ENCODE measurements at regions not wholly inside any gene's neighbourhood (a gene's known extent, or its start where the extent isn't known, plus 50 kb on each side); places are given as distances from the start of the nearest gene placed in this dataset.

DNA sequence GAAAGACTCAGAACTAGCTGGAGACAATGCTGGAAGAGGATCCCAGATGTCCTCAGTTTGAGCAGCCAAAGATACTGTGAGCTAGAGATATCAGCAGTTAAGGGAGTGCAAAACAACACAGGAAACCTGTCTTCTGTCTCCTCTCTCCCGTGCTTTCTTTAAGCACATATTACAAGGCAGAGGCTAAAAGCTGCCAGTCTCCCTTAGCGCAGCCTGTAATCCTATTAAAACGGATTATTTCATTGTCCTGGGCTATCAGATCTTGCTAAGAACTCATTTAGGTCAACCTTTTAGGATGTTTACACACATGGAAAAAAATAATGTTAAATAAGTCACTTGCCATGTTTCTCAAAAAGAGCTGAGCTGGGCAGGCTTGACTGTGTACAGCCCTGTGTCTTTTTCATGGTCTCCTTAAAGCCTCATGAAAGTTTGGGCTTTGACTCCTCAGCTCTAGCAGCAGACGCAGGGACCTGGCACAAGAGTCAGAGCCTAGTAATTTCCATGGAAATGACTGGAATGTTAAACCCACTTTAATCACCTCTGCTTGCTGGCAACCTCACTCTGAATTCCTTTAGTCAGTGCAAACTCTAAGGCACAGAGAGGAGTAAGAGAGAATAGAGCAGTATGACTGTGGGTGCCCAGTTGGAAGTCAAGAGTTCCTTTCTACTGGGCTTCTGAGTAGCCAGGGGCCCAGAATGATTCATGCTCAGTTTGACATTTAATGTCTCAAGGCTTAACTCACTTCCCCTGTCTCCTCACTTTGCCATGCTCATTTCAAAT lies 491.9 kb downstream of the NTRK3 start (continued):
- TF ChIP-seq DZIP1 (CRISPR knock-in tag; IDR thresholded peaks at IDR 0.05), result no peak

- H3K4me2 ChIP-seq (ENCODE audit: low read depth, low read length), result no peak overlapping the region
- FAIRE-seq (no peak), ATAC-seq (no peak), DNase-seq (ENCODE audit: low spot score) (no peak)
- POLR2A ChIA-PET, result no interaction called here
- WGBS (ENCODE audit: low lambda C conversion rate), result 27% methylated on average over 9 of the region's 9 CpGs
- H3K36me3 ChIP-seq (replicated peaks in 1 of 2; ENCODE audit: control insufficient read depth in 1 of 2, insufficient read depth in 2 of 2, low read length in 2 of 2), result no peaks in the 10 kb centered on the region
- no peaks in the 10 kb centered on the region for H3K4me1 ChIP-seq (ENCODE audit: insufficient read depth, low read length)
- H3K4me3 ChIP-seq (replicated peaks in 1 of 3; ENCODE audit: insufficient read depth in 1 of 3, low read depth in 2 of 3, low read length in 3 of 3), result no peak overlapping the region
- no peak overlapping the region for H2AFZ ChIP-seq (ENCODE audit: low read length)
- CTCF ChIA-PET (ENCODE audit: low intra/inter-chr PET ratio, low total read pairs), result no interaction called here
- no TSS peak for BruUV-seq (replicated peaks)
- in situ Hi-C loops (cut with HindIII; ENCODE audit: extremely low pct_ligation_motif_present, low pct_unique_long_range_greater_than_20kb), result no loop called here
- H3K9ac ChIP-seq (ENCODE audit: insufficient read depth, low read depth, low read length), result no peak overlapping the region
- H3K27ac ChIP-seq (ENCODE audit: extremely low read length, insufficient read depth, low read length), result no peak overlapping the region
- H3K79me2 ChIP-seq (ENCODE audit: insufficient read depth, low read length), result no peaks in the 10 kb centered on the region
- H4K20me1 ChIP-seq (ENCODE audit: insufficient read depth, low read length), result no peaks in the 10 kb centered on the region
- H3K27me3 ChIP-seq (ENCODE audit: control insufficient read depth in 1 of 2, insufficient read depth in 2 of 2, low read length in 2 of 2), result no peaks in the 10 kb centered on the region
- intact Hi-C loops (cut with micrococcal nuclease; ENCODE audit: unreplicated experiment), result no loop called here
- H3K9me3 ChIP-seq (ENCODE audit: low read length), result peaks cover 94% of the 10 kb centered on the region
- TF ChIP-seq HNF4A (CRISPR knock-in tag; IDR thresholded peaks at IDR 0.05), result no peak
- TF ChIP-seq SP5 (CRISPR knock-in tag; IDR thresholded peaks at IDR 0.05; ENCODE audit: borderline replicate concordance, low read depth), result no peak
- TF ChIP-seq TBX2 (CRISPR knock-in tag; IDR thresholded peaks at IDR 0.05; ENCODE audit: borderline replicate concordance), result no peak
- TF ChIP-seq ZC3H4 (CRISPR knock-in tag; IDR thresholded peaks at IDR 0.05; ENCODE audit: borderline replicate concordance), result no peak
- no peak for TF ChIP-seq HMG20A (CRISPR knock-in tag; IDR thresholded peaks at IDR 0.05; ENCODE audit: borderline replicate concordance)
- TF ChIP-seq, protein P1, sequence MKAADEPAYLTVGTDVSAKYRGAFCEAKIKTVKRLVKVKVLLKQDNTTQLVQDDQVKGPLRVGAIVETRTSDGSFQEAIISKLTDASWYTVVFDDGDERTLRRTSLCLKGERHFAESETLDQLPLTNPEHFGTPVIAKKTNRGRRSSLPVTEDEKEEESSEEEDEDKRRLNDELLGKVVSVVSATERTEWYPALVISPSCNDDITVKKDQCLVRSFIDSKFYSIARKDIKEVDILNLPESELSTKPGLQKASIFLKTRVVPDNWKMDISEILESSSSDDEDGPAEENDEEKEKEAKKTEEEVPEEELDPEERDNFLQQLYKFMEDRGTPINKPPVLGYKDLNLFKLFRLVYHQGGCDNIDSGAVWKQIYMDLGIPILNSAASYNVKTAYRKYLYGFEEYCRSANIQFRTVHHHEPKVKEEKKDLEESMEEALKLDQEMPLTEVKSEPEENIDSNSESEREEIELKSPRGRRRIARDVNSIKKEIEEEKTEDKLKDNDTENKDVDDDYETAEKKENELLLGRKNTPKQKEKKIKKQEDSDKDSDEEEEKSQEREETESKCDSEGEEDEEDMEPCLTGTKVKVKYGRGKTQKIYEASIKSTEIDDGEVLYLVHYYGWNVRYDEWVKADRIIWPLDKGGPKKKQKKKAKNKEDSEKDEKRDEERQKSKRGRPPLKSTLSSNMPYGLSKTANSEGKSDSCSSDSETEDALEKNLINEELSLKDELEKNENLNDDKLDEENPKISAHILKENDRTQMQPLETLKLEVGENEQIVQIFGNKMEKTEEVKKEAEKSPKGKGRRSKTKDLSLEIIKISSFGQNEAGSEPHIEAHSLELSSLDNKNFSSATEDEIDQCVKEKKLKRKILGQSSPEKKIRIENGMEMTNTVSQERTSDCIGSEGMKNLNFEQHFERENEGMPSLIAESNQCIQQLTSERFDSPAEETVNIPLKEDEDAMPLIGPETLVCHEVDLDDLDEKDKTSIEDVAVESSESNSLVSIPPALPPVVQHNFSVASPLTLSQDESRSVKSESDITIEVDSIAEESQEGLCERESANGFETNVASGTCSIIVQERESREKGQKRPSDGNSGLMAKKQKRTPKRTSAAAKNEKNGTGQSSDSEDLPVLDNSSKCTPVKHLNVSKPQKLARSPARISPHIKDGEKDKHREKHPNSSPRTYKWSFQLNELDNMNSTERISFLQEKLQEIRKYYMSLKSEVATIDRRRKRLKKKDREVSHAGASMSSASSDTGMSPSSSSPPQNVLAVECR (CRISPR knock-in tag; IDR thresholded peaks at IDR 0.05; ENCODE audit: borderline replicate concordance), result no peak
- TF ChIP-seq, protein P2, sequence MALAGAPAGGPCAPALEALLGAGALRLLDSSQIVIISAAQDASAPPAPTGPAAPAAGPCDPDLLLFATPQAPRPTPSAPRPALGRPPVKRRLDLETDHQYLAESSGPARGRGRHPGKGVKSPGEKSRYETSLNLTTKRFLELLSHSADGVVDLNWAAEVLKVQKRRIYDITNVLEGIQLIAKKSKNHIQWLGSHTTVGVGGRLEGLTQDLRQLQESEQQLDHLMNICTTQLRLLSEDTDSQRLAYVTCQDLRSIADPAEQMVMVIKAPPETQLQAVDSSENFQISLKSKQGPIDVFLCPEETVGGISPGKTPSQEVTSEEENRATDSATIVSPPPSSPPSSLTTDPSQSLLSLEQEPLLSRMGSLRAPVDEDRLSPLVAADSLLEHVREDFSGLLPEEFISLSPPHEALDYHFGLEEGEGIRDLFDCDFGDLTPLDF (CRISPR knock-in tag; IDR thresholded peaks at IDR 0.05), result no peak
- TF ChIP-seq ZNF891 (CRISPR knock-in tag; IDR thresholded peaks at IDR 0.05), result no peak
- TF ChIP-seq BRD4 (CRISPR knock-in tag; IDR thresholded peaks at IDR 0.05), result no peak
- no peak for TF ChIP-seq RXRB (CRISPR knock-in tag; IDR thresholded peaks at IDR 0.05; ENCODE audit: borderline replicate concordance)
- no peak for TF ChIP-seq MAF1 (CRISPR knock-in tag; IDR thresholded peaks at IDR 0.05; ENCODE audit: borderline replicate concordance)
- TF ChIP-seq HNRNPL (IDR thresholded peaks at IDR 0.05; ENCODE audit: low read depth, low read length), result no peak
- no peak for TF ChIP-seq ZNF264 (CRISPR knock-in tag; IDR thresholded peaks at IDR 0.05)
- no peak for TF ChIP-seq ZNF441 (CRISPR knock-in tag; IDR thresholded peaks at IDR 0.05; ENCODE audit: borderline replicate concordance)
- TF ChIP-seq ZNF543 (CRISPR knock-in tag; IDR thresholded peaks at IDR 0.05), result no peak
- no peak for TF ChIP-seq ZBTB7A (CRISPR knock-in tag; IDR thresholded peaks at IDR 0.05)
Measured at GRCh38 chr15:87763837-87764236, 492.7 kb downstream of the NTRK3 start.

Measured in HepG2 (cell line).